Left hindlimb (tissue), 1 donor: ENCODE measurements at regions not wholly inside any gene's neighbourhood (a gene's known extent, or its start where the extent isn't known, plus 50 kb on each side); places are given as distances from the start of the nearest gene placed in this dataset.

Experiments
- DNase-seq: peaks from one replicate; pipeline ENCODE4 v3.0.0-alpha.2; 2018

DNA sequence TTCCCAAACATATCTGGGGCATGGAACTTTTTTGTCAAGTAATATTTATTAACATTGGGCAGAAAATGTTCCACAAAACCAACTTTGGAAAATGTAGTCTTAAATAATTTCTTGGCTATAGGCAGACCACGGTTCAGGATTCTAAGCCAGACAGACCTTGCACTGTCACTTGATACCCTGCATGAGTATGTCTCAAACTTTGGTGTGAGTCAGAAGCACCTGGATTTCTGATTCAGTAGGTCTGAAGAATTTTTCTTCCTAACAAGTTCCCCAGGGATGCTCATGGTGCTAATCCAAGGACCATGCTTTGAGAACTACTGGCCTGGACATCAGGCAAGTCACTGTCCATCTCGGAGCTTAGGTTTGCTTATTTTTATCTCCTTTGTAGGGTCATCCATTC is 562.0 kb downstream of the PLPP3 start:
- DNase-seq, result no peak

DNA sequence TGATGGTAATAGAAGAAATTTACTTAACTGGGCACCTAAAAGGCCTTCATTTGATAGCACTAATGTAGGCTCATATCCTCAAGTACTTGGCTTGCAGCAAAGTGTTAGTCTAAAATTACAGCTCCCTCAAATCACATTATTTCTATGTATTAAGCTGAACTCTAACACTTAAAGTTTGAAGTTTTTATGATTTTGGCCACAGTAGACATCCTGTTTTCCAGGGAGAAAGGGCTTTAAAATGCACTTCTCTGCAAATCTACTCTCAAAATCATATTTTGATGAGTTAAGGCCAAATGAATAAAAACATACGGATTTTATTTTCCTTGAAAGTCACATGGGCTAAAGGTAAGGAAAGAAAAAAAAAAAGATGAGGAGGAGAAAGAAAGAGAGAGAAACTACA is 575.5 kb downstream of the PLPP3 start:
- no peak for DNase-seq

DNA sequence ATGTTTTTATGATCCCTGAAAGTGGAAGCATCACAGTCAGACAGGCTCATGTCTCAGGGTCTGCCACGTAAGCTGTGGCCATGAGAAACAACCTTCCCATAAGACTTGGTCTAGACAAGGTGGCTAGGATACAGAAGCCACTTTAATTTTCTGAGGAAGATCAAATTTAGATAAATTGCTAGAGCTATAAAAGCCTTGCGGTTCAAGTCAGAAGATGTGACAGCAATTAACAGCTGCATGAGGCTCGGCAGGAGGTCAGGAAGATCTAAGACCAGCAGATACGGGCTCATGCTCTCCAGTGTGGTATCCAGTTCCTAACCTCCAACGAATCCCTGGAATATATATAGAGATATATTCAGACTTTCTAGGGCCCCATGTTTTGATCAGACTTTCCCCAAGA is 577.1 kb downstream of the PLPP3 start:
- DNase-seq, result no peak

DNA sequence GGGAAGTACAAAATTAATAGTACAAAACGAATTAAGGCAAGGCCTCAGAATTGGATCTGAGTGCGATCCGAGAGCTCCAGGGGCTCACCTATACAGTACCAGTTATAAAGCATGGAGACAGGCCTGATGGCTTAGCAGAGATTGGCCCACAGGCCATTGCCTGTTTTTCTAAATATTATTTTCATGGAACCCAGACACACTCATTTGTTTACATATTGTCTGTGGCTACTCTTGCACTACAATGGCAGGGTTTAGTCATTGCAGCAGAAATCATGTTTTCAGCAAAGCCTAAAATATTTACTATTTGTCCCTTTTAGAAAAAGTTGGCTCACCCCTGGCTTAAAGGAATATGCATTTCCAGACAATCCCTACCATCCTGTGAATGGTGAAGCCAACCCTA is 578.9 kb downstream of the PLPP3 start:
- no peak for DNase-seq

DNA sequence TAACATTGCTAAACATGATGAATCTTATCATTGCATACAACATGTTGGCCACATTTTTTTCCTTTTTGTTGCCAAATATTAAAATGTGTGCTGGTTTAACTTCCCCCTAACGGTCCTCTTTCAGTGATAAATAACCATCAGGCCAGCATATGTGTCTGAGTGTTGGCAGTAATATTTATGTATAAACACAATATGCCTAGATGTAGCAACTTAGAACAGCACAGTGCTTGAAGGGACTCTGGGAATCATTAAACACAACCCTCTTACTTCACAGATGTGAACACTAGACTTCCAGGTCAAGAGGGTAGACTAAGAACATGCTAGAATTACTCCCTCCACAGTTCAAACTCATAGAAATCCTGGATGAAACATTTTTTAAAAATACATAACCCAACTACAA is 581.8 kb downstream of the PLPP3 start:
- DNase-seq, result no peak

DNA sequence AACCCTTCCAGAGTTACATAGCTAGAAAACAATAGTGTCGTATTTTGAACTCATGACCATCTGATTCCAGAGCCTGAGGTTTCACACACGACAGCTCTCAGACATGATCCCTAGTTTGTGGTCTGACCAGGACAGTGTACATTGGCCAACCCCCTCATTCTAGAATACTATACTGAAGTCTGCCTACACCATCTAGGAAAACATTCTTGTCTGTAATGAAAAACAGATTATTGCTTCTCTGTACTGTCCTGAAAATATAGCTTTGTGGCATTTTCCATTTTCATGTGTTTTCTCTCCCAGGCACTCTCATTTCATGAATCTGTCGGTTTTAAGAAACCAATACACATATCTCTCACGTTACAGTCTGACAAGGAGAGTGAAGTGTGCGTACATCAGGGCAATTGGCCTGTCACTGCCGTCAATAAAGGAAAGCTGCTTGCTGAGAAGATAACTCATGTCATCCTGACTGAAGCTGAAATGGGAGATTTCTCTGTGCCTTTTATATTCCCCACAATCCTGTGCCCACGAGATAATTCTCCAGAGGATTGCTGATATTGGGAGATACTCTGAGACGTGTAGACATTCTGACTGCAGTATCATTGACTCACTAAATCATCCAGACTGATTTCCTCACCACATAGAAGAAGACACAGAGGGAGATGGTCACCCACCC is 585.6 kb downstream of the PLPP3 start:
- peak; percentile 38 for DNase-seq

DNA sequence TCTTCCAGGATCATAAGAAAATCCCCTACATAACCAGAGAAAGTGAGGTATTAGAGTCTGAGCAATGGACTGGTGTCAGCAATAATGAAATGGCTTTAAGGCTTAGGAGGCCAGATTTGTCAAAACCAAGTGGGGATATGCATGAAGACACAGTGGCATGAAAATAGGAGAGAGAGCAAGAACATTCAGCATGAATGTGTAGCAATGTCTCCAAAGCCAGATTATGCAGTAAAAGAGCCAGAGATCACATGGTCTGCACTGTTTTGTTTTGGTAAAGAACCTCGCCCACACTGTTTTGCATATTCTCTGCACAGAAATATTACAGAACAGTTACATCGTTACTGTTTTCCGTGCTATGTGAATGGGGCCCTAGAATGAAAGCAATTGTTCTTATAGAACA is 589.4 kb downstream of the PLPP3 start:
- no peak for DNase-seq

DNA sequence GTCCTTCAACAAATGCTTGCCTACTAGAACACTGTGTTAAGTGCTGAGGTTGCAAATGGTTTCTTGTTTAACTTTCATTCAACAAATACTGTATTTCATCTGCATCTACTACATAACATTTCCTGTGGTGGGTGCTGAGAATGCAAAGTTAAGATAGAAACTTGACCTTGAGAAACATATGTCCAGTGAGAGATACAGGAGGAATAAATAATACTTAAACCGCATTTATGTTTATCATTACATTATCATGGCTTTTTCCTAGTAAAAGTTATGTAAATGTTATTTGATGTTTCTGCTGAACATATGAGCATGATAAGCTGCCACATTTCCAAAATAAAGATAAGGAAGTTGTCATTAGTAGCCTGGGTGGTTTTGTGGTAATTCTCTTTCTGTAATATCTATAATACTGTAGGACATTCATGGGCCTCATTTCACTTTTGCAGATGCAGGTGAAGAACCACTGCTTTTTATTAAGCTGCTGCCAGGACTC is 590.4 kb downstream of the PLPP3 start:
- no peak for DNase-seq

DNA sequence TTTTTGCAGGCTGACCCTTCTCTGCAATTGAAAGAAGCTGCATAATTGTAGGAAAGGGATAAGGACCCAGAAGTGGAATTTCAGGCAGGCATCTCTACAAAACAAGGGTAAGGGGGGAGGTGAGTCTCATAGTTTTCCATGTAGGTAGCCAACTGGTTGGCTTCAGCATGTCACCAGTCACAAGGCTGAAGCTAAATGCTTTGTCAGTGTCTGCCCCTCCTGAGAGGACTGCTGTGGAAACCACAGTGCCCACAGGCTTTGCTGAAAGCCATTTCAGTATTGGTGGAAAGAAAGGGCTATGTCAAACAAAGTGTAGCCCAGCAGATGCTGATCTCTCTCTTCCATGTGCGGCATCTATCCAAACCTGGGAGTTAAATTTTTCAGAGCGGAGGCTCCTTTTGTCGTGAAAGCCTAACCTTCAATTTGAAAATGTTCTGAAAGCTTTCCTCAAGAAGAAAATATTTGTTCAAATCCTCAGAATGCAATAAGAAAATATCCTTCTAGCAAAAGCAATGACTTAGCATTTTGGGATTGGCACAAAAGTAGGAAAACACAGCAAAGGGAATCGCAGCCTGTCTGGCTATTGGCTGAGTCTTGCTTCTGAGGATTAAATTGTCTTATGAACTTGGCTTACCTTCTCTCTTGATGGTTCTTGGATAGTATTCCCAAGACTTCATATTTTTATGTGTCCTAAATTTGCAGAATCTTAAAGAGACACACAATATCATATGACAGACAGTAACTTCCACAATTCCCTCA is 591.7 kb downstream of the PLPP3 start:
- peak; percentile 50 for DNase-seq

DNA sequence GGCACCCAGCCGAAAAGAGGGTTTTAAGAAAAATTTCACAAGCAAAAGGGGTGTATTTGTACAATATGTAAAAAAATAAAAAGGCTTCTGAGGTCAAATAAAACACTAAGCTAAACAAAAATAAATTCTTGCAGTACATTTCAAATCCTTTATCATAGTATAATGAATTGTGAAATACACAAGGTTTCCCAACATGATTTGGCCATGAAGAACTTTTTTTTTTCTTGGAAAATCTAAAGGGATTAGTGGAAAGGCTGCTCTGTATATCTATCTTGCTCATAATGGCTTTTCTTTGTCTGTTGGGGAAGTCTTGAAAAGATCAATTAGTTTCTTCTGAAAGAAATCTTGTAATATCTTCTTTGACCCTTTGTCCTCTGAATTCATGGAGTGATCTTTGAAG is 593.4 kb downstream of the PLPP3 start:
- no peak for DNase-seq

DNA sequence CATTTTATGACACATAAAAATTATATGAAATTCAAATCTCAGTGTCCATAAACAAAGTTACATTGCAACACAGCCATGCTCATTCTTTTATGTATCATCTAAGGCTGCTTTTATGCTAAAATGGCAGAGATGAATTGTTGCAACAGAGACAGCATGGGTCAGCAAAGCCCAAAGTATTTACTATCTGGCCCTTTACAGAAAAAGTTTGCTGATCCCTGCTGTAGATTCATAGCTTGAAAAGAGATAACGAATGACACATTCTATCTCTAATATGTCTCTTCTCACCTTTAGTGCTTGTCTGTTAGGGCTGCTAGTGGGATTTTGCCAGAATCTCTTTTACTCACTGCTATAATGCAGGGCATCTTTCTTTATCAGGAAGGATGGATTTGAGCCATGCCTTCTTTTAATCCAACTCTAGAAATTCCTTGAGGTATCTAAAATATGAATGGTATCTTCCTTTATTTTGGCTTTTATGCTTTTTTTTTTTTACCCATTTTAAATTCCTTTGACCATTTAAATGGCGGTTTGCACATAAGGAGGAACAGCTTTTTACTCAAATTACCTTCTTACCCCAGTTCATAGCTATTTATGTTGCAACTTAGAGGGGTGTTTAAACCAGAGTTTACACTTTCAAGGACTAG is 598.2 kb downstream of the PLPP3 start:
- no peak for DNase-seq

DNA sequence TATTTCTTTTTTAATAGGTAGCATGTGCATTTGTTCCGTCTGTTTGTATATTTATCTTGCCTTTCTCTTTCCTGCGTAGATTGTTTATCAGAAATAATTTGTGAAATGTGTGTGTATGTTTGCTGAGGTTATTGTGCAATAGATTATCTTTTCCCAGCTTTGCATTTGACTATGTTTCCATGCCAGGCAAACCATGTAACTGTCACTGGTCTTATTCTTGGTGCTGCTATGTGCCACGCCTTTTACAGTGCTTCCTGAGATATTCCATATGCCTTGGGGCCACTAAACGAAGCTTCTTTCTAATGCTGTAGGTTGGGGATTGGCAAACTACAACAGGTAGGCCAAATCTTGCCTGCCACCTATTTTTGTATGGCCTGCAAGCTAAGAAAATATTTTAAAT is 598.8 kb downstream of the PLPP3 start:
- no peak for DNase-seq

DNA sequence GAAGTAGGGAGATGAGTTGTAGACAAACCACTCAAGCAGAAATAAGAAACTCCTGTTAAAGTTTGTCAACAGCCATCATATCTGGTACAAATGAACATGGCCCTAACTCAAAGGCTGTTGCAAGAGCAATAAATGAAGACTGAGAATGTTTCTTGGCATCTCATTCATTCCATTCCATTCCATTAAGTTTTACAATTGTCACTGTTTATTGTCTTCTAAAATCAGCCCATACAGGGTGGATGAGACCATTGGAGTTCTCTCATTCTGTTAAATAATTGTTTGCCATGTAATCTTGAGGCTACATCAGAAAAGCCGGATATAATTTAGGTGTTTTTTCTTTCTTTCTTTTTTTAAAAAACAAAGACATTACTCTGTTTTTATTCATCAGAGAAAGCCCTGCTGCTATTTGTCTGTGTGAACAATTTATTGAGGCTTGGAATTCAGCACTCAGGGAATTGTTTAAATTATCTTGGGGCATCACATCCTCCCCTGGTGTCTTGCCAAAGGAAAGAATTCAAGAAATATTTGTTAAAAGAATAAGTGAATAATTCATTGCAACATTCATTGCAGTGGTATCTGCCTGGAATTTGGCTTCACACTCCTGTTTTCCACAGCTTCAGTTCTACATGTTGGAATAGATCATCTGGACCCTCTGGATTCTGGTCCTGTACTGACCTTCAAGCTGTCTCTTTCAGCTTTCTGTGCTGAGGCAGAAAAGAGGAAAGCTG is 604.5 kb downstream of the PLPP3 start:
- no peak for DNase-seq

DNA sequence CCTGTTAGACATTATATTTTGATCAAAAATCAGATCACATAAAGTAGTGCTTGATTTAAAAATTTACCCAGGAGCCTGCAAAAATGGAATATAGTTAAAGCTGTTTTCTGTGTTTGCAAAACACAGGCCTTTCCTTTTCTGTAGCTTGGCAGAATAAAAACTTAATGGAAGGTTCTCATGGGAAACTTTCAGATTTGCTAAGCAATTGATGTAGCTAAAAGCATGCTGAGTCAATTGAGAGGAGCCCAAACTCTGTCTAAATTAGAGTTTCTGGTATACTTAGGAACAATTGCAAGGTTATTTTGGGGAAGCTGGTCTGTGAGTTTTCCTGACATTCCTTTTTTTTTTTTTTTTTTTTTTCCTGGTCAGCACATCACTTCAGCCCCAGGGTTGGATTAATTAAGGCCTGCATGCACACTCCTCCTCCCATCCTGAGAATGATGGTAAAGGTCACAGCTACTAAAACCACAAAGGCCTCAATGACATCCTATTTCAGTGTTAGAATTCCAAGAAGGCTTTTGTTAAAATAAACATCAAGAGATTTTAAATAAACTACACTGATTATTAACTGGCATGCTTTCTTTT is 608.7 kb downstream of the PLPP3 start:
- no peak for DNase-seq

DNA sequence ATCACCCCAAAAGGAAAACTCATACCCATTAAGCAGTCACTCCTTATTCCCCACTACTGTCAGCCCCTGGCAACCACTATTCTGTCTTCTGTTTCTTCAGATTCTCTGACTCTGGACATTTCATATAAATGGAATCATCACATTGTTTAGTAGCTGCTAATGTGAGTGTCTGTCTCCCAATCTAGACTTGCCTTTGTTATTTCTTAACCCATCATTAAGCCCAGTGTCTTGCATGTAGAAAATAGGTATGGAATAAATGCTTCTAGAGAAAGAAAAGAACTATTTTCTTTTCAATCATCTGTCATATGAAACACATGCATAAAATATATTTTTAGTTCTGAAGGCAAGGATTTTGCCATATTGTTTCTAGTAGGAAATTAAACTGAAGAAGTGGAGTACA is 610.0 kb downstream of the PLPP3 start:
- DNase-seq, result no peak

DNA sequence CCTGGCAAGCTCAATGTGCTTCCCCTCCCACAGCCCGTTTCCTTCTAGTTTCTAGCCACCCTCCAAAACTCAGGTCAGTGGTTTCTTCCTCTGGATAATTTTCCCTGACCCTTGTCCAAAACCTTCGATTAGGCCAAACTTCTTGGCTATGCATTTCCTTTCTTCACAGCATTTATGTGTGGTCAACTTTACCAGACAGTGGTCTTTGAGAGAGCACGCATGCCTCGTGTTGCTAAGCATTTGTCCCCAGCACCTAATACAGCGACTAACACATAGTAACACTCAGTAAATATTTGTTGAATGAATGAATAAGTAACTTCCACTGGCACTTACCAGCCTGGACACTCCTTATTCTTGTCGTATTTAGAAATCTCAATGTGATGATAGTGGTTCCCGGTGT is 610.7 kb downstream of the PLPP3 start:
- no peak for DNase-seq

DNA sequence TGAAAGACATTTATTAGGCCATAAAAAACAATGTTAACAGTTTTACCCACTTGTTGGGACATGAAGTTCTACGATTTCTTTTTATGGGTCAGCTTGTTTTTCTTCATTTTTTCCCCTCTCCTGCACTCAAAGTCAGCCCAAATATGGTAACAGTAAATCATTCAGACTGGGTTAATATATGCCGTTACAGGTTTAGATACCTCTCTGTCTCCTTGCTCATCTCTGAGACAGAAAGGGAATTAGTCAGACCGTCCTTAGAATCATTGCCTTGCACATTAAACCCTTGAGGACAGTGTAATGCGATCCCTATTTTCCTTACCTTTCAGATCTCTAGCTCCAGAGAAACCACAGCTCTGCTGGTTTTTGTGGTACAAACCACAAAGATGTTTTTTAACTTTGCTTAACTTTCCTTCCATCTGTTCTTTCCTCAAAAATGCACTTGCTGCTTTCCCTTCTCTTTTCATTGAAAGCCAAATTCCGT is 613.3 kb downstream of the PLPP3 start:
- DNase-seq, result no peak

DNA sequence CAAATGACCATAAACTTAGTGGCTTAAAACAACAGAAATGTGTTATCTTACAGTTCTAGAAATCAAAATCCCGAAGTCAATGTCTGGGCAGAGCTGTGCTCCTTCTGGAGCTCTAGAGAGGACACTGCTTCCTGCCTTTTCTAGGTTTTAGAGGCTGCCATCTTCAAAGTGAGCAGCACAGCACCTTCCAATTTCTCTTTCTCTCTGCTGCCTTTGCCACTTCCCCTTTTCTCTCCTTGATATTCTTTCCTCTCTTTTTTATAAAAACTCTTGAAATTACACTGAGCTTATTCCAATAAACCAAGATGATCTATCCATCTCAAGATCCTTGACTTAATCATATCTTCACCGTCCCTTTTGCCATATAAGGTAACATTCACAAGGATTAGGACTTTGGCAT is 616.9 kb downstream of the PLPP3 start:
- no peak for DNase-seq

DNA sequence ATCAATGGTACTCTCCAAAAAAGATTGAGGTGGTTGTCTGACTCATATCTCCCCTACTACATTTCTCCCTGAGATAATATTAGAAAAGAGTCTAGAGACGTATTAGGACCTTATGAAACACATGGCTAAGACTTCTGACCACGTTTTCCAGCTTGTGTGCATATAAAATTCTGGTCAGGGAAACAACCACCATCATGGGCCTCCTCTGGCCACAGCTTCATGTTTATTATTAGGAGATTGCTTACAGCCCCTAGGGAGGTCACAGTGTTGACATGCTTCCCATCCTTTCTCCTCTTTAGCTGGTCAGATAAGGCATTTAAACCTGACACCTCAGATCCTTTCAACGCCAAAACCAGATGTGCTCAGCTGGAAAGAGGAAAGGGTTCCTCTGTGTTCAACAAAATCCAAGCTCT is 620.2 kb downstream of the PLPP3 start:
- DNase-seq, result no peak

DNA sequence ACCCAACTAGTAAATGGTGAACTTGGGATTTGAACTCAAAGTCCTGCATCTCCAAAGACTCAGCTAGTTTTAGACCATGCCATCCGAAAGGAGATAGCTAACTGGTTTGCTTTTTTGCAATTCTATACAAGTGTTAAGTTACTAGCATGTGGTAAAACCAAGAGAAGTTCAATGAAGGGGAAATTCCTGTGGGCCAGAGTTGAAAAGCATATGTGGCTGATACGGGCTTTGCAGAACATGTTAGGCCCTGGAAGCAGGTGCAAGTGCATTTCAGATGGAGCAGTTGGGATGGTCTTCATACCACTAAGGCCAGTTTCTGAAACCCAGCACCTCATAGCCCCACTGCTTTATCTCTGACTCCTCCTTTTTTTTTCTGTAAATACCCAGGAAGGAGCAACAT is 620.9 kb downstream of the PLPP3 start:
- no peak for DNase-seq

DNA sequence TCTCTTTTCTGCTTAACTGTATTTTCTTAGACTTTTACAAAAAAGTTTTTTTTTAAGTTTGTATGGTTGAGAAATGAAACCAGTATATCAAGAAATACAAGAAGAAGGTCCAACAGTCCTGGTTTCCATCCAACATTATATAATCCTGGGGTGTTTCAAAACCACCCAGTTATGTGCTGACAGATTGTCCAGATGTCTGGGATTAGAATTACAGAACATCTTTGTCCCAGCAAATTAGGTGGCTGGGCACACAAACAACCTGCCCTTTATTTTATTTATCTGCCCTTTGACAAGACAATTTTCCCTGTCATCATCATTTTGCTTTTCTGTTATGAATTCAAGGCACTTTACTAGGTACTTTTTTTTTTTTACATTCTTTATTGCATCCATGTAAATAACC is 622.1 kb downstream of the PLPP3 start:
- no peak for DNase-seq

DNA sequence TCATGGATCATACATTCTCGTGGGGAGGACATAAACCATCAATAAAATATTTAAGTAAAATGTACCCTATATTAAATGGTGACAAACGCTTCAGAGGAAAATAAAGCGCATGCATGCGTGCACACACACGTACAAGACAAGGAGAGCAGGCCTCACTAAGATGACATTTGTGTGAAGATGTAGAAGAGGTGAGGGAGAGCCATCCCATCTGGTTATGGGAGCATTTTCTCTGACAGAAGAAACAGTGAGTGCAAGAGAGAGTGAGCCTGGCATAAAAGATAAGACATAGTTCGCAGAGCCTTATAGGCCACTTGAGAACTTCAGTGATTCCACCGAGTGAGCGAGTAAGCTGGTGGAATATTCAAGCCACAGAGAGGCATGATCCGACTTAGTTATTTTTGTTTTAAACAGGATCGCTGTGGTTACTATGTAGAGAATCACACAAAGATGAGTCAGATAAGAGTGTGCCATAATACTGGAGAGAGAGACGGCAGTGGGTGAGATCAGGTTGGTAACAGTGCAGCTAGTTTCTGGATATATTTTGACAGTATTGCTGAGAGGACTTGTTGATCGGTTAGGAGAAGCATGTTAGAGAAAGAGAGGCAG is 624.2 kb downstream of the PLPP3 start:
- DNase-seq, result no peak

DNA sequence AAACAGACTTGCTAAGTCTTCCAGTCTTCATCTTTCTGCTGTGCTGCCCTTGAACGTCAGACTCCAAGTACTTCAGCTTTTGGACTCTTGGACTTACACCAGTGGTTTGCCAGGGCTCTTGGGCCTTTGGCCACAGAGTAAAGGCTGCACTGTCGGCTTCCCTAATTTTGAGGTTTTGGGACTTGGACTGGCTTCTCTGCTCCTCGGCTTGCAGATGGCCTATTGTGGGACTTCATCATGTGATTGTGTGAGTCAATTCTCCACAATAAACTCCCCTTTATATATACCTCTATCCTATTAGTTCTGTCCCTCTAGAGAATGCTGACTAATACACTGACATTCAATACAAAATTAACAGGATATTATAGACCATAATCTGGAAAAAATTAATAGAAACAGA is 628.1 kb downstream of the PLPP3 start:
- no peak for DNase-seq
